ENCODE measurements at regions not wholly inside any gene's neighbourhood (a gene's known extent, or its start where the extent isn't known, plus 50 kb on each side); places are given as distances from the start of the nearest gene placed in this dataset.

GRCh38 chr6:55998576-55998975, 123.2 kb upstream of the BMP5 start:
- H3K27ac ChIP-seq (ENCODE audit: low read depth in 1 of 2, low read length in 1 of 2) = no peak overlapping the region
- H3K4me3 ChIP-seq = no peak overlapping the region
- TF ChIP-seq CTCF (IDR thresholded peaks at IDR 0.05; ENCODE audit: control extremely low read depth, extremely low read depth) = no peak
- WGBS, 2 donors = 83 to 85% methylated on average over 2 of the region's 2 CpGs
- ATAC-seq (ENCODE audit: insufficient read depth, low FRiP score) (no peak), DNase-seq (peak in 1 of 3 donors; percentile 48)
- no peaks in the 10 kb centered on the region for H3K36me3 ChIP-seq (ENCODE audit: control insufficient read depth in 4 of 4, insufficient read depth in 4 of 4, low read length in 4 of 4)
- H3K9me3 ChIP-seq (ENCODE audit: control insufficient read depth in 4 of 4, insufficient read depth in 3 of 4, low read length in 3 of 4) = peaks cover 0 to 2% (median 1%) of the 10 kb centered on the region in 4 donors
- no peak overlapping the region for H3K9ac ChIP-seq (ENCODE audit: insufficient read depth in 1 of 2, low read length in 2 of 2)
- H3K27me3 ChIP-seq (ENCODE audit: control insufficient read depth in 3 of 3, insufficient read depth in 3 of 3, low read length in 2 of 3) = no peaks in the 10 kb centered on the region
- peaks cover 0 to 5% (median 0%) of the 10 kb centered on the region in 5 donors for H3K4me1 ChIP-seq (ENCODE audit: control insufficient read depth in 5 of 5, insufficient read depth in 5 of 5, low read length in 5 of 5)

GRCh38 chr6:55997223-55997874, 122.0 kb upstream of the BMP5 start:
- Histone ChIP-seq H3K4me1 (ENCODE audit: control insufficient read depth in 5 of 5, insufficient read depth in 5 of 5, low read length in 5 of 5) (peaks cover 0 to 5% (median 0%) of the 10 kb centered on the region in 5 donors), H3K9me3 (ENCODE audit: control insufficient read depth in 4 of 4, insufficient read depth in 3 of 4, low read length in 3 of 4) (peaks cover 0 to 10% (median 4%) of the 10 kb centered on the region in 4 donors), H3K9ac (ENCODE audit: insufficient read depth in 1 of 2, low read length in 2 of 2) (no peak overlapping the region), H3K27me3 (ENCODE audit: control insufficient read depth in 3 of 3, insufficient read depth in 3 of 3, low read length in 2 of 3) (no peaks in the 10 kb centered on the region), H3K4me3 (no peak overlapping the region), H3K27ac (ENCODE audit: low read depth in 1 of 2, low read length in 1 of 2) (no peak overlapping the region), H3K36me3 (ENCODE audit: control insufficient read depth in 4 of 4, insufficient read depth in 4 of 4, low read length in 4 of 4) (no peaks in the 10 kb centered on the region)
- ATAC-seq (ENCODE audit: insufficient read depth, low FRiP score) (no peak), DNase-seq (no peak)
- WGBS, 2 donors = 77 to 80% methylated on average over 3 of the region's 3 CpGs
- no peak for TF ChIP-seq CTCF (IDR thresholded peaks at IDR 0.05; ENCODE audit: control extremely low read depth, extremely low read depth)

- no peak overlapping the region for H3K4me3 ChIP-seq
- H3K9me3 ChIP-seq (ENCODE audit: control insufficient read depth in 4 of 4, insufficient read depth in 3 of 4, low read length in 3 of 4) = peaks cover 0 to 10% (median 4%) of the 10 kb centered on the region in 4 donors
- H3K9ac ChIP-seq (ENCODE audit: insufficient read depth in 1 of 2, low read length in 2 of 2) = no peak overlapping the region
- H3K36me3 ChIP-seq (ENCODE audit: control insufficient read depth in 4 of 4, insufficient read depth in 4 of 4, low read length in 4 of 4) = no peaks in the 10 kb centered on the region
- WGBS, 2 donors = 43 to 57% methylated on average over 3 of the region's 3 CpGs
- no peak for TF ChIP-seq CTCF (IDR thresholded peaks at IDR 0.05; ENCODE audit: control extremely low read depth, extremely low read depth)
- peaks cover 0 to 5% (median 0%) of the 10 kb centered on the region in 5 donors for H3K4me1 ChIP-seq (ENCODE audit: control insufficient read depth in 5 of 5, insufficient read depth in 5 of 5, low read length in 5 of 5)
- H3K27ac ChIP-seq (ENCODE audit: low read depth in 1 of 2, low read length in 1 of 2) = no peak overlapping the region
- DNase-seq (no peak), ATAC-seq (ENCODE audit: insufficient read depth, low FRiP score) (no peak)
- H3K27me3 ChIP-seq (ENCODE audit: control insufficient read depth in 3 of 3, insufficient read depth in 3 of 3, low read length in 2 of 3) = no peaks in the 10 kb centered on the region
These were observed 119.1 kb upstream of the BMP5 start for GRCh38 chr6:55994531-55994930.

- Histone ChIP-seq H3K36me3 (ENCODE audit: control insufficient read depth in 4 of 4, insufficient read depth in 4 of 4, low read length in 4 of 4) (no peaks in the 10 kb centered on the region), H3K9ac (ENCODE audit: insufficient read depth in 1 of 2, low read length in 2 of 2) (no peak overlapping the region), H3K4me1 (ENCODE audit: control insufficient read depth in 5 of 5, insufficient read depth in 5 of 5, low read length in 5 of 5) (no peaks in the 10 kb centered on the region), H3K9me3 (ENCODE audit: control insufficient read depth in 4 of 4, insufficient read depth in 3 of 4, low read length in 3 of 4) (peaks cover 0 to 10% (median 4%) of the 10 kb centered on the region in 4 donors), H3K27me3 (ENCODE audit: control insufficient read depth in 3 of 3, insufficient read depth in 3 of 3, low read length in 2 of 3) (no peaks in the 10 kb centered on the region), H3K27ac (ENCODE audit: low read depth in 1 of 2, low read length in 1 of 2) (no peak overlapping the region), H3K4me3 (no peak overlapping the region)
- no peak for TF ChIP-seq CTCF (IDR thresholded peaks at IDR 0.05; ENCODE audit: control extremely low read depth, extremely low read depth)
- 88% methylated on average over 2 of the region's 2 CpGs for WGBS, 2 donors
- ATAC-seq (ENCODE audit: insufficient read depth, low FRiP score) (no peak), DNase-seq (no peak)
These were observed 118.0 kb upstream of the BMP5 start for GRCh38 chr6:55993418-55993817.

Measured in lung (tissue), 11 donors.